A673 (cell line): ENCODE measurements at regions not wholly inside any gene's neighbourhood (a gene's known extent, or its start where the extent isn't known, plus 50 kb on each side); places are given as distances from the start of the nearest gene placed in this dataset.

Source experiments
- BruUV-seq: library from RNA; stranded (reverse); fragments of 400-500 nt; replicated peaks from 2 replicates; lab custom pipeline; 2021; lab: Mats Ljungman, UMichigan
- CTCF ChIA-PET: fragments of 300-600 bp; sonication (Branson Sonifier 250); formaldehyde crosslinking; loops from one replicate; lab custom pipeline; 2022; ENCODE audit warnings: antibody characterized with exemption; lab: Charles Lee
- POLR2A ChIA-PET: fragments of 300-600 bp; sonication (Branson Sonifier 250); formaldehyde crosslinking; loops from one replicate; lab custom pipeline; 2022; ENCODE audit warnings: antibody characterized with exemption; ENCODE audit not compliant: low non-redundant PET; lab: Charles Lee
- DNase-seq: peaks from one replicate; pipeline ENCODE4 v3.0.0-alpha.2; 2015; ENCODE audit warnings: low spot score
- H3K27ac ChIP-seq: fragments of 200-600 bp; sonication (generic); 2 replicates; pipeline ENCODE4 v1.5.1; 2016; ENCODE audit warnings: mixed run types, low read depth, mild to moderate bottlenecking, mixed read lengths, antibody characterized with exemption, low read length; ENCODE audit not compliant: poor library complexity, severe bottlenecking
- H3K27me3 ChIP-seq: fragments of 200-600 bp; sonication (generic); replicated peaks from 2 replicates; pipeline ENCODE4 v1.6.1; 2017; ENCODE audit warnings: mixed run types, low read depth, mild to moderate bottlenecking, mixed read lengths, antibody characterized with exemption, low read length; ENCODE audit not compliant: insufficient read depth, poor library complexity
- H3K36me3 ChIP-seq: fragments of 200-600 bp; sonication (generic); 2 replicates; pipeline ENCODE4 v1.6.1; 2016; ENCODE audit warnings: mixed run types, mild to moderate bottlenecking, mixed read lengths, antibody characterized with exemption, low read length; ENCODE audit not compliant: insufficient read depth, poor library complexity, severe bottlenecking
- H3K4me1 ChIP-seq: fragments of 200-600 bp; sonication (generic); 2 replicates; pipeline ENCODE4 v1.6.1; 2017; ENCODE audit warnings: mixed run types, mild to moderate bottlenecking, mixed read lengths, antibody characterized with exemption, low read length; ENCODE audit not compliant: insufficient read depth, poor library complexity, severe bottlenecking
- H3K4me3 ChIP-seq: fragments of 200-600 bp; sonication (generic); 2 replicates; pipeline ENCODE4 v1.5.1; 2016; ENCODE audit warnings: low read depth, mixed run types, mild to moderate bottlenecking, mixed read lengths, low read length; ENCODE audit not compliant: poor library complexity, severe bottlenecking
- H3K9me3 ChIP-seq: fragments of 200-600 bp; sonication (generic); 2 replicates; pipeline ENCODE4 v1.6.1; 2016; ENCODE audit warnings: mixed run types, low read depth, mild to moderate bottlenecking, mixed read lengths, antibody characterized with exemption, low read length; ENCODE audit not compliant: poor library complexity, severe bottlenecking
- CTCF ChIP-seq: fragments of 300-800, 200-600 bp; sonication (generic); conservative IDR thresholded peaks from 2 replicates; pipeline ENCODE4 v1.5.1; 2017; ENCODE audit warnings: low read depth, mild to moderate bottlenecking, antibody characterized with exemption, low read length, moderate library complexity, mixed read lengths
- EZH2 ChIP-seq: fragments of 200-600 bp; sonication (generic); IDR thresholded peaks from 2 replicates; pipeline ENCODE4 v1.6.1; 2017; ENCODE audit warnings: borderline replicate concordance, low read depth, mild to moderate bottlenecking, mixed read lengths, antibody characterized with exemption, low read length; ENCODE audit not compliant: poor library complexity, severe bottlenecking
- intact Hi-C: fragments of 100-400 bp; cut with micrococcal nuclease; formaldehyde crosslinking; loops from one replicate; pipeline ENCODE4 v1.10.0; 2022; ENCODE audit not compliant: unreplicated experiment

DNA sequence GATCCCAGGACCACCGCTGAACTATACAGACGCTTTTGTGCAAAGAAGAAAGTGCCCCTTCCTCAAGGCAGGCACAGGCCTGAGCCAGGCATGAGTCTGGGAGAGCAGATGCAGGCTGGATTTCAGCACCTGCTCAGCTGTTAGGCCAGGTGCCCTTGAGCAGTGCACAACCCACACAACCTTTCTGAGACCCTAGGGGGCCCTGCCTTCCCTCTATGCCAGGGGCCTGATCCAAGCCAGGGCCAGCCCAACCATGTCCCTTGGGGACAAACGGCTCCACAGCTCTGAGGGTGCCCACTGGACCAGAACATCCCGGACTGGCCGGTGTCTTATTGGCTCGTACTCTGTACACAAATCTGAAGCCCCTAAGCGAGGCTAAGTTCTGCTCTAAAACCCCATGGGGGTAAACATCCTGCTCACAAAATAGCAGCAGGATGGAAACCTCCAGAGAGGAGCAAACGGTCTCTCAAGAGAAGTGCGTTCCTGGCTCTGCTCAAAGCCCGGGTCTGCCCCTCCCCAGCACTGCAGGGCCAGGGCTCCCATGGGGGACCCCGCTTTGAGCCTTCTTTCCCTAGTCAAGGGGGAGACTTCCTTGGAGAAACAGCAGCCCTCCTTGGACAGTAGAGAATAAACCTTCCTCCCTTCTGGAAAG is 275.1 kb downstream of the NPHP4 start:
- Histone ChIP-seq H3K27ac (no peak overlapping the region), H3K36me3 (no peaks in the 10 kb centered on the region), H3K4me1 (no peaks in the 10 kb centered on the region), H3K27me3 (no peaks in the 10 kb centered on the region), H3K4me3 (no peak overlapping the region), H3K9me3 (no peaks in the 10 kb centered on the region)
- intact Hi-C loops: no loop called here
- BruUV-seq: no TSS peak
- no peak for DNase-seq
- TF ChIP-seq EZH2: no peak
- no peak for TF ChIP-seq CTCF
- ChIA-PET CTCF (no interaction called here), POLR2A (no interaction called here)

DNA sequence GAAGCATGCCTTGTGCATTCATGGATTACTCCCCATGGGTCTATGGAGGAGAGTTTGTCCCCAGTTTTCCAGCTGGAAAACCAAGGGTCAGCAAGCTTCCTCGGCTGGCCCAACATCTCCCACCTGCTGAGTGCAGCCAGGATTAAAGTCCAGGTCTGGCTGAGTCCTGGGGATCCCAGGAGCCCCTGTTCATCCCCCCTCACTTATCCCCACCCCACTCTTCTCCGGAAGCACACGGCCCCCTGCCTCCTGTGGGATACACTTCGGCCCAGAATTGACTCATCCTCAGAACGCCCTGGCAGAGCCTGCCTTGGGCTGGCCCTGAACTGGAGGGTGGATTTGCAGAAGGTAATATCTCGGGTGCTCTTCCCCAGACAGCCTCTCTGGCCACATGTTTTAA is 276.1 kb downstream of the NPHP4 start:
- BruUV-seq: no TSS peak
- no peak for TF ChIP-seq EZH2
- TF ChIP-seq CTCF: no peak
- DNase-seq: no peak
- intact Hi-C loops: no loop called here
- POLR2A ChIA-PET: no interaction called here
- H3K36me3 ChIP-seq: no peaks in the 10 kb centered on the region
- H3K9me3 ChIP-seq: no peaks in the 10 kb centered on the region
- no peak overlapping the region for H3K4me3 ChIP-seq
- H3K27ac ChIP-seq: no peak overlapping the region
- H3K27me3 ChIP-seq: no peaks in the 10 kb centered on the region
- H3K4me1 ChIP-seq: no peaks in the 10 kb centered on the region
- CTCF ChIA-PET: no interaction called here

GRCh38 chr1:5713101-5714010 is 278.9 kb downstream of the NPHP4 start:
- DNase-seq: no peak
- POLR2A ChIA-PET: no interaction called here
- TF ChIP-seq EZH2: no peak
- no peak for TF ChIP-seq CTCF
- Histone ChIP-seq H3K27ac (no peak overlapping the region), H3K4me1 (no peaks in the 10 kb centered on the region), H3K4me3 (no peak overlapping the region), H3K36me3 (no peaks in the 10 kb centered on the region), H3K9me3 (no peaks in the 10 kb centered on the region), H3K27me3 (no peaks in the 10 kb centered on the region)
- CTCF ChIA-PET: no interaction called here
- intact Hi-C loops: no loop called here
- no TSS peak for BruUV-seq
